Neural progenitor cell (in vitro differentiated cells): ENCODE measurements at regions not wholly inside any gene's neighbourhood (a gene's known extent, or its start where the extent isn't known, plus 50 kb on each side); places are given as distances from the start of the nearest gene placed in this dataset.

Experiments used
- DNase-seq: peaks from one replicate; pipeline ENCODE4 v3.0.0-alpha.2; 2016; ENCODE audit warnings: low spot score
- H2AFZ ChIP-seq: fragments of 200-600 bp; sonication (generic); replicated peaks from 2 replicates; pipeline ENCODE4 v1.6.1; 2016; ENCODE audit warnings: antibody characterized with exemption
- H3F3A ChIP-seq: fragments of 200-600 bp; sonication (generic); 2 replicates; pipeline ENCODE4 v1.6.1; 2016; ENCODE audit warnings: antibody characterized with exemption, low read depth
- H3K27ac ChIP-seq: fragments of 200-600 bp; sonication (generic); 2 replicates; pipeline ENCODE4 v1.5.1; 2016; ENCODE audit warnings: mild to moderate bottlenecking
- H3K27me3 ChIP-seq: fragments of 200-600 bp; sonication (generic); 2 replicates; pipeline ENCODE4 v1.6.1; 2016; ENCODE audit warnings: mild to moderate bottlenecking, moderate library complexity
- H3K36me3 ChIP-seq: fragments of 200-600 bp; sonication (generic); 2 replicates; pipeline ENCODE4 v1.5.1; 2016
- H3K4me1 ChIP-seq: fragments of 200-600 bp; sonication (generic); 2 replicates; pipeline ENCODE4 v1.6.1; 2016; ENCODE audit warnings: mixed run types
- H3K4me2 ChIP-seq: fragments of 200-600 bp; sonication (generic); 2 replicates; pipeline ENCODE4 v1.6.1; 2016
- H3K4me3 ChIP-seq: fragments of 200-600 bp; sonication (generic); 2 replicates; pipeline ENCODE4 v1.5.1; 2016
- H3K79me2 ChIP-seq: fragments of 200-600 bp; sonication (generic); 2 replicates; pipeline ENCODE4 v1.6.1; 2016; ENCODE audit warnings: low read depth
- H3K9ac ChIP-seq: fragments of 200-600 bp; sonication (generic); 2 replicates; pipeline ENCODE4 v1.6.1; 2016
- H3K9me3 ChIP-seq: fragments of 200-600 bp; sonication (generic); 2 replicates; pipeline ENCODE4 v1.5.1; 2016; ENCODE audit warnings: low read depth
- H4K20me1 ChIP-seq: fragments of 200-600 bp; sonication (generic); 2 replicates; pipeline ENCODE4 v1.6.1; 2016; ENCODE audit warnings: low read depth
- H3K27ac Mint-ChIP-seq: 3 replicates; pipeline ENCODE4 v1.8.0; 2021; ENCODE audit warnings: mixed read lengths
- H3K27me3 Mint-ChIP-seq: 2 replicates; pipeline ENCODE4 v1.8.0; 2022; ENCODE audit warnings: low read depth, mild to moderate bottlenecking, inconsistent platforms, moderate library complexity, mixed read lengths; ENCODE audit not compliant: insufficient read depth
- H3K36me3 Mint-ChIP-seq: 3 replicates; pipeline ENCODE4 v1.8.0; 2021; ENCODE audit warnings: mixed read lengths
- H3K4me1 Mint-ChIP-seq: 3 replicates; pipeline ENCODE4 v1.8.0; 2021; ENCODE audit warnings: mixed read lengths
- H3K4me3 Mint-ChIP-seq: 3 replicates; pipeline ENCODE4 v1.8.0; 2021; ENCODE audit warnings: mild to moderate bottlenecking, moderate library complexity, mixed read lengths
- H3K9me3 Mint-ChIP-seq: 3 replicates; pipeline ENCODE4 v1.8.0; 2020; ENCODE audit warnings: mixed read lengths
- EZH2 ChIP-seq: fragments of 200-600 bp; sonication (generic); IDR thresholded peaks from 2 replicates; pipeline ENCODE4 v1.6.1; 2017; ENCODE audit warnings: antibody characterized with exemption, mild to moderate bottlenecking, moderate library complexity
- EZH2phosphoT487 ChIP-seq: fragments of 200-600 bp; sonication (generic); IDR thresholded peaks from 2 replicates; pipeline ENCODE4 v1.6.1; 2017; ENCODE audit warnings: antibody characterized with exemption
- TF ChIP-seq, protein P1 (sequence below): fragments of 200-600 bp; sonication (generic); IDR thresholded peaks from 2 replicates; pipeline ENCODE4 v1.5.1; 2017; ENCODE audit warnings: antibody characterized with exemption, mild to moderate bottlenecking

DNA sequence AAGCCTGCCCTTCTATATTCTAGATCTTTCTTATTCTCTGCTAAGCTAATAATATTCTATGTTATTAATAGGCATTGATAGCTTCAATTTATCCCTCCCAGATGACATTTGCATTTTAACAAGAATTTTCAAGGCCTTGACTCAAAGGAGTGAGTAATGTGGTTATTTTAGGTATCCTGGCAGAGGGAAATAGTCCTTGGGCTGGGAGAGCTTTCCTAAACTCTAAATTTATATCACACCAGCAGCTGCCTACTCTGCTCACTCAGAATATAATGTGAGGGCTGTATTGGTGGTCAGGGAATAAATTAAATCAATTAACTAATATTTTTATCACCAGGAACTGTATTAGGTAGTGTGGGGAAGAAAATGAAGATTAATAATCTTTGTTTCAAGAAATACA, 74.8 kb upstream of the ADAM23 start:
- H3K4me3 Mint-ChIP-seq = no peak overlapping the region

DNA sequence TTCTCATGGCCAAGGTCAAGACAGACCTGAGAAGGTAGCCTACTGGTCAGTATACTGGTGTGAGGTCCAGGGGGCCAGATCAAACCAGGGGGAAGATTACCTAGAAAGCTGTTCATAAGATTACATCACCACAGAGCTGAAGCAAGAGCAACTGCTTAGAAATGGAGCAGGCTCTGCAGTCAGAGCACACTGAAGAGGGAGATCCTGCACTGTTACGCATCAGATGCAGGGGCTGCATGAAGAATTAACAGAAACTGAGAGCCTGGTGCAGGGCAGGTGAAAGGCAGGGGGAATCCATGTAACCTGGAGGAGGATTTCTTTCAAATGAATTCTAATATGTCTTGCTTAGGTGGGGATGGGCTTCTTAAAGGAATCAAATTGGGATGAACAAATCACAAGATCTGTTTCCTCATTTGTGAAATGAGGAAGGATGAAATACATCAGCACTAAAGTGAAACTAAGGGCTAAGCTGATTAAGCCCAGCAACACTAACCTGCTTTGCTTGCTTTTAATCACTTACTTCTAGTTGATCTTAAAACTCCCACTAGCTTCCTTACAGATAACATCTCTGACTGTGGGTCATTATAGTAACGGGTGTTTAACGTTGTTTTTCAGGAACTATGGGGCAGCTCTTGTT, 74.3 kb upstream of the ADAM23 start:
- Mint-ChIP-seq H3K4me3 (peak overlapping the region; percentile 17), H3K4me1 (peaks cover 4% of the 10 kb centered on the region)

More for the DNA sequence above, 74.8 kb upstream of the ADAM23 start:
- Histone ChIP-seq H3K9me3 (no peaks in the 10 kb centered on the region), H3K4me2 (no peak overlapping the region), H3K36me3 (no peaks in the 10 kb centered on the region), H3K4me1 (peaks cover 9% of the 10 kb centered on the region), H3K27me3 (no peaks in the 10 kb centered on the region), H4K20me1 (no peaks in the 10 kb centered on the region), H3K79me2 (no peaks in the 10 kb centered on the region), H3F3A (peaks cover 21% of the 10 kb centered on the region), H2AFZ (no peak overlapping the region), H3K4me3 (no peak overlapping the region), H3K9ac (no peak overlapping the region), H3K27ac (no peak overlapping the region)
- Mint-ChIP-seq H3K27ac (no peak overlapping the region), H3K27me3 (no peaks in the 10 kb centered on the region), H3K4me1 (peaks cover 4% of the 10 kb centered on the region), H3K9me3 (peaks cover 10% of the 10 kb centered on the region), H3K36me3 (peaks cover 2% of the 10 kb centered on the region)
- TF ChIP-seq EZH2phosphoT487 = no peak
- no peak for TF ChIP-seq EZH2
- TF ChIP-seq, protein P1, sequence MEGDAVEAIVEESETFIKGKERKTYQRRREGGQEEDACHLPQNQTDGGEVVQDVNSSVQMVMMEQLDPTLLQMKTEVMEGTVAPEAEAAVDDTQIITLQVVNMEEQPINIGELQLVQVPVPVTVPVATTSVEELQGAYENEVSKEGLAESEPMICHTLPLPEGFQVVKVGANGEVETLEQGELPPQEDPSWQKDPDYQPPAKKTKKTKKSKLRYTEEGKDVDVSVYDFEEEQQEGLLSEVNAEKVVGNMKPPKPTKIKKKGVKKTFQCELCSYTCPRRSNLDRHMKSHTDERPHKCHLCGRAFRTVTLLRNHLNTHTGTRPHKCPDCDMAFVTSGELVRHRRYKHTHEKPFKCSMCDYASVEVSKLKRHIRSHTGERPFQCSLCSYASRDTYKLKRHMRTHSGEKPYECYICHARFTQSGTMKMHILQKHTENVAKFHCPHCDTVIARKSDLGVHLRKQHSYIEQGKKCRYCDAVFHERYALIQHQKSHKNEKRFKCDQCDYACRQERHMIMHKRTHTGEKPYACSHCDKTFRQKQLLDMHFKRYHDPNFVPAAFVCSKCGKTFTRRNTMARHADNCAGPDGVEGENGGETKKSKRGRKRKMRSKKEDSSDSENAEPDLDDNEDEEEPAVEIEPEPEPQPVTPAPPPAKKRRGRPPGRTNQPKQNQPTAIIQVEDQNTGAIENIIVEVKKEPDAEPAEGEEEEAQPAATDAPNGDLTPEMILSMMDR = no peak
- DNase-seq = no peak

DNA sequence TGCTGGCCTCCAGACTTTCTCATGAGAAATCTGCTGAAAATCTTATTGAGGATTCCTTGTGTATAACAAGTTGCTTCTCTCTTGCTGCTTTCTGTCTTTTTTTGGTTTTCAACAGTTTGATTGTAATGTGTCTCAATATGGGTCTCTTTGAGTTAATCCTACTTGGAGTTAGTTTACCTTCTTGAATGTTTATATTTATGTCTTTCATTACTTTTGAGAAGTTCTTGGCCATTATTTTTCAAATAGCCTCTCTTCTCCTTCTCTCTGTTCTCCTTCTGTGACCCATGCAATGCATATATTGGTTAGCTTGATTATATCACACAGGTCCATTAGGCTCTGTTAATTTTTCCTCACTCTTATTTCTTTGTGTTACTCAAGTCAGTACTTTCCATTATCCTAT, 67.4 kb upstream of the ADAM23 start:
- H3K27ac Mint-ChIP-seq = no peak overlapping the region
- H3F3A ChIP-seq = peaks cover 9% of the 10 kb centered on the region
- no peak overlapping the region for H3K9ac ChIP-seq
- H3K4me1 ChIP-seq = no peaks in the 10 kb centered on the region
- no peaks in the 10 kb centered on the region for H3K79me2 ChIP-seq
- H3K36me3 Mint-ChIP-seq = peaks cover 2% of the 10 kb centered on the region
- no peak overlapping the region for H3K4me3 ChIP-seq
- no peak overlapping the region for H3K27ac ChIP-seq
- peaks cover 21% of the 10 kb centered on the region for H3K9me3 Mint-ChIP-seq
- H3K27me3 Mint-ChIP-seq = no peaks in the 10 kb centered on the region
- no peaks in the 10 kb centered on the region for H3K36me3 ChIP-seq
- no peak overlapping the region for H3K4me2 ChIP-seq
- H4K20me1 ChIP-seq = no peaks in the 10 kb centered on the region
- no peaks in the 10 kb centered on the region for H3K4me1 Mint-ChIP-seq
- H2AFZ ChIP-seq = no peak overlapping the region
- no peak overlapping the region for H3K4me3 Mint-ChIP-seq
- no peaks in the 10 kb centered on the region for H3K9me3 ChIP-seq
- TF ChIP-seq, protein P1 = no peak
- TF ChIP-seq EZH2phosphoT487 (no peak), EZH2 (no peak)
- H3K27me3 ChIP-seq = no peaks in the 10 kb centered on the region
- no peak for DNase-seq

More for the DNA sequence above, 74.3 kb upstream of the ADAM23 start:
- H3K4me3 ChIP-seq = no peak overlapping the region
- H2AFZ ChIP-seq = no peak overlapping the region
- H3F3A ChIP-seq = peaks cover 21% of the 10 kb centered on the region
- peak; percentile 25 for DNase-seq
- no peaks in the 10 kb centered on the region for H4K20me1 ChIP-seq
- Mint-ChIP-seq H3K9me3 (peaks cover 10% of the 10 kb centered on the region), H3K27me3 (no peaks in the 10 kb centered on the region), H3K27ac (no peak overlapping the region), H3K36me3 (peaks cover 2% of the 10 kb centered on the region)
- H3K36me3 ChIP-seq = no peaks in the 10 kb centered on the region
- no peak for TF ChIP-seq EZH2
- TF ChIP-seq EZH2phosphoT487 = no peak
- TF ChIP-seq, protein P1 = no peak
- H3K27ac ChIP-seq = no peak overlapping the region
- H3K4me1 ChIP-seq = peaks cover 9% of the 10 kb centered on the region
- no peaks in the 10 kb centered on the region for H3K79me2 ChIP-seq
- peak overlapping the region; percentile 6 for H3K4me2 ChIP-seq
- H3K27me3 ChIP-seq = no peaks in the 10 kb centered on the region
- H3K9me3 ChIP-seq = no peaks in the 10 kb centered on the region
- H3K9ac ChIP-seq = no peak overlapping the region
